Activated CD8-positive, alpha-beta memory T cell treated with anti-CD3 and anti-CD28 coated beads, Interleukin-2, amount 50 U/mL, for 24 hours (primary cell): ENCODE measurements at regions not wholly inside any gene's neighbourhood (a gene's known extent, or its start where the extent isn't known, plus 50 kb on each side); places are given as distances from the start of the nearest gene placed in this dataset.

Experiments used
- DNase-seq: peaks from one replicate; pipeline ENCODE4 v3.0.0-alpha.2; 2020; ENCODE audit errors: extremely low read depth

DNA sequence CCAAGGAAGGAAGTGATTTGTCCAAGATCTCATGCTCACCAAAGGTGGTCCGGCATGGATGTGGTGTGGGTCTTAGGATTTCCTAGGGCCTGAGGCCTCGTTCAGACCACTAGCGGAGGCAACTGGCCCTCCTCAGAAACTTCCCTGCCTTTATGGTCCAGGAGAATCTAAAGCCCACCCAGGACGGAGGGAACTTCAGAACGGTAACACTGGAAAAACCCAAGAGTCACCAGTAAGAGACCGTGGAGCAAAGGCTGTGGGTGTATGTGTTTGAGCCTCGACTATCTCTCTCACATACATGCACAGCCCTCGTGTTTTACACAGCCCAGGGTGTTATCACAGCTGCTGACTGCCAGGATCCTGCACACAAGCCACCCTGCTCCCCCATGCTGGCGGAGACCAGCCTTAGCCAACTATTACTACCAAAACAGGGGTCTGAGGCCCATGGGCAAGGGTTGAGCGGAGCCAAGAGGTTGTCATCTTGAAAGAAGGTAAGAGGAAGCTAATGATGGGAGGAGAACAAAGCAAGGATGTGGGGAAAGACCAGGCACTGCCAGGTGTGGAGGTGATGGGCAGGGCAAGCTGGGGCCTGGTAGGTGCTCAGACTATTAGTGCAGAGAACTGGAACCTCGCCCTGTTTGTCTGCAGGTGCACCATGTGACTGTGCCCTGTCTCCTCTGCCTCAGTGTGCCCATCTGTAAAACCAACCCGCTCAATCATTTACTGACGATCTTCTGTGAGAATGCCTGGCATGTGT, 170.2 kb upstream of the ZMIZ1 start:
- no peak for DNase-seq

DNA sequence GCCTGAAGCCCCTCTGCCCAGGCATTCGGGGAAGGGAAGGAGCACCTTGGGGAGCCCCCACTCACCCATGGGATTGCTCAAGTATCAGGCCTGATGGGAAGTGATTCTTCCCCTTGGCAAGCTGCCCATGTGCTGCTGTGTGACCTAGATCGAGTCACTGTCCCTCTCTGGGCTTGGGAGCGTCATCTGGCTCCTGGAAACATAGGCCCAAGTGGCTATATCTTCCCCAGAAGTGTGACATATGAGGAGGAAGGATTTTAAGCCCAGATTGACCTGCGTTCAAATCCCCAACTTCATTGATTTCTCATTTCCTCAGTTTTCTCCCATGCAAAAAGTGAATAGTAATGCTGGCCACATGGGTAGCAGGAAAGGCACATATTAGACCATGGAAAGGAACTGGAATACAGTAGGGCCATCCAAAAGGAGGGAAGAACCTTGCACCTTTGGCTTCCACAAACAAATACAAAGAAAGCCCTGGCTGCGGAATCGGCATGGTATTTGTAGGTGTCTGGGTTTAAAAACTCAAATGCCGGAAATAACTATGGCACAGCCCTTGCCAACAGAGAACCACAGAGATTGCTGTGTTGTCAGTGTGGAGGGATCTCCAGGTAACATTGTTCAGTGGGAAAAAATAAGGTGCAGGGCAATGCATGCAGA, 169.5 kb upstream of the ZMIZ1 start:
- DNase-seq, result no peak

DNA sequence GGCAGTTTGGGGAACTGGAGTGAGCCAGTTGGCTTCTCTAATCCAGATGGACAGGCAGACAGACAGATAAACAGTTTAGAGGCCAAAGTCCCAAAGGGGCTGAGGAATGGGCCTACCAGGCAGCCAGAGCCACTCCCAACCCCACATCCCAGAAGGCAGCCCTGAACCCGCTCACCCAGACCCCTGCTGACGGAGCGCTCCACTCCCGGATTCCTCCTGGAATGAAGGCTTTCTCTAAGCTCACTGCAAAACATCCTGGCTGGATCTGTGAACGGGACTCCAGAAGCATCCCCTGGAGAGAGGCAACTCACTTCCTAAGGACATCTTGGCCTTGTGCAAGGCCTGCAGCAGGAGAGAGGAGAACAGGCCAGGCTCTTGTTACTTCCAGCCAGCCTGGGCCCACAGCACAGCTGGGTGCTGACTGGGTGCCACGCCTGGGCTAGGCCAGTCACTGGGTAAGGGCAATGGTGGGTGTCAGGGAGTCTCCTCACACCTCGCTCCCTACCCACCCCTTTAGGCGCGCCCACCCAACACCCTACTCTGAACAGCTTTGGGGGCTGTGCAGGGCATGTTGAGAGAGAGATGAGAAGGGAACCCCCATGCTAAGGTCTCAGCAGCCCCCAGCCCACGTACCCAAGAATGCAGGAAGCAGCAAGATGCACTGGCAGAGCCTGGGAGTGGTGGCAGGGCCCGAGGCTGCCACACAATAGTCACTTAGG, 168.6 kb upstream of the ZMIZ1 start:
- DNase-seq, result no peak

DNA sequence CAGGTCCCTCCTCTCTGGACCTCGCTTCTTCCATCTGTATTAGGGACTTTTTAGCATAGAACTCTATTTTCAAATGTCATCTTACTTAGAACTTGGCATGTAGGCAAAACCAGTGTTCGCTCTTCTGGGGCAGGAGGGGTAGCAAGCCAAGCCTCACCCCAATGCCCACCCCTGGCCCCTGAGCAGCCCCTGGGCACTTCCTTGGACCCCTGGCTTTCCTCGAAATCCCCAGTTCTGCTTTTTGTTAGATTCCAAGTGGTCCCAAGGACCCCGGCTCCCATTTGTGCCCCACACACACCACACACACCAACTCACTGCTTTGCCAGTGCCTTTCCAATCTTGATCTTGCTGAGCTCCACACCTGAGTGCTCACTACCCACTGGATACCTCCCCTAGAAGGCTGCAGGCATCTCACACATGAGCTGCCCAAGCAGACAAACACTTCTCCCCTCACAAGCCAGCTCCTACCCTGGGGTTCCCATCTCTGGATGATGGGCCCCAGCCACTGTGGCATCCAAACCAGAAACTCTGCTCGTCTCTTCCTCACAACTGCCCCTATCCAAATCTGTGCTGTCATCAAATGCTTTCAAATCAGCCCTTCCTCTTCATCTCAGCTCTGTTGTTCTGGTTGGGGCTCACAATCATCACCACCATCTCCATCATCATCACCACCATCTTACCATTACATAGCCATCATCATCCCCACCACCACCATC, 167.9 kb upstream of the ZMIZ1 start:
- DNase-seq, result no peak

DNA sequence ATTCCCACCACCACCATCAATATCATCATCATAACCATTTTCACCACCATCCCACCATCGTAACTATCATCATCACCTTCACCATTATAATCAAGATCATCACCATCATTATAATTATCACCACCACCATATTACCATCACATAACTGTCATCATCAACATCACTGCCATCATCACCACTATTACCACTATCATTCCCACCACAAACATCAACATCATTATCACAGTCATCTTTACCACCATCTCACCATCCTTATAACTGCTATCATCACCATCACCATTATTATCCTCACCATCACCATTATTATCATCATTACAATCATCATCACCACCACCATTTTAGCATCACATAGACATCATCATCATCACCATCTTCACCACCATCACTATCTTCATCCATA, 167.1 kb upstream of the ZMIZ1 start:
- no peak for DNase-seq

DNA sequence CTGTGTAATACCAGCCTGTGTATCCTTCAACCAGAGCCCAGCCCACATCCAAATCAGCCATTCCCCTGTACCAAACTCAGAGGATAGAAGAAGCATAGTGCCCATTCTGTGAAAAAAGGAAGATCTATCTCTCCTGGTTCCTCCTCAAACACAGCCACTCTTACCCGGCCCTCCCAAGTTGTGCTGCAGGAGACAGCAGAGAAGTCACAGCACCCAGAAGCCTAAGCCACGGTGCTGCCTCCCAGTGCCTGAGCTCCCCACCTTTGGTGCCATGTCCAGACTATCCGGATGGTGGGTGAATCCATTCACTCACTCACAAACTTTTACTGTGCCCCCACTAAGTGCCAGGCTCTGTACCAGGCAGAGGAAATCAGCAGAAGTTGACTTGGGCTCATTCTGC, 166.0 kb upstream of the ZMIZ1 start:
- no peak for DNase-seq

DNA sequence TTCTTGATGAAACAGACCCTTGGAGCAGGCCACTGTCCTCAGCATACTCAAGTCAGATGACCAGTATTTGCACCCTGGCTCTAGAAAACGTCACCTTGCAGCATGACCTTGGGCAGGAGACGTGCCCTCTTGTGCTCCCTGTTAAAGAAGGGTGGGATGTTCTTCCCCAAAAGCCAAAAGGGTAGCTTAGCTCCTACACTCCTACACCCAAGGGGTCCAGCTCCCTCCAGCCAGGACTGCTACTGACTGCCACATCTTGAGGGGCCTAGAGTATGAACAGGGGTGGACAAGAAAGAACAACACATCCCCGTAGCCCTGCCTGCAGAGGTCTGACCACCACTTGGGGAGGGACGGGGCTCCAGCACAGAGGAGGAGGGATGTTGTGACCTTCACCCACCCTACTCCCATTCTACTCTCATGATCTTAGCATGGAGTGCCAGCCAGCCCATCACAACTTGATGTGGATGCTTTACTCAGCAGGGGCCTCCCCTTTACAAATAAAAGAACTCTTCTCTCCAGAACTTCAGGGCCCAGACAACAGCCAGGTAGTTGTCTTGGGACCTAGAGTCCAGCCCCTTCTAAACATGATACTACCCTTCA, 165.3 kb upstream of the ZMIZ1 start:
- DNase-seq, result no peak

DNA sequence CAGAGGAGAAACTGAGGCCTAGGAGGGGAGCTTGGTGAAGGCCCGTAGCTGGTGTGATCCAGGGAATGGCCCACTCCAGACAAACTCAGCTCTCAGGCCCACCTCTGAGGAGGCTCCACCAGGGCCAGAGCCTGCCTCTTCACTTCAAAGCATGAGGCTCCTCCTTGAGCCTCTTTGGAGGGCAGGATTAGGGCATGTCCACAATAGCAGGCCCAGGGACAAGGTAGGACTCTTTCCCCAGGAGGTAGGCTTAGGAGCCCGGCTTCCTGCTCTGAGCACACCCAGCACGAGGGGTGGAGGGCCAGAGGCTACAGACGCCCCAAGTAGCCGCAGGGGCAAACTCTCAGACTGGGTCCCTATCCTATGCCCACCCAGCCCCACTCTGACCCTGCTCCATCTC, 164.6 kb upstream of the ZMIZ1 start:
- DNase-seq, result no peak

DNA sequence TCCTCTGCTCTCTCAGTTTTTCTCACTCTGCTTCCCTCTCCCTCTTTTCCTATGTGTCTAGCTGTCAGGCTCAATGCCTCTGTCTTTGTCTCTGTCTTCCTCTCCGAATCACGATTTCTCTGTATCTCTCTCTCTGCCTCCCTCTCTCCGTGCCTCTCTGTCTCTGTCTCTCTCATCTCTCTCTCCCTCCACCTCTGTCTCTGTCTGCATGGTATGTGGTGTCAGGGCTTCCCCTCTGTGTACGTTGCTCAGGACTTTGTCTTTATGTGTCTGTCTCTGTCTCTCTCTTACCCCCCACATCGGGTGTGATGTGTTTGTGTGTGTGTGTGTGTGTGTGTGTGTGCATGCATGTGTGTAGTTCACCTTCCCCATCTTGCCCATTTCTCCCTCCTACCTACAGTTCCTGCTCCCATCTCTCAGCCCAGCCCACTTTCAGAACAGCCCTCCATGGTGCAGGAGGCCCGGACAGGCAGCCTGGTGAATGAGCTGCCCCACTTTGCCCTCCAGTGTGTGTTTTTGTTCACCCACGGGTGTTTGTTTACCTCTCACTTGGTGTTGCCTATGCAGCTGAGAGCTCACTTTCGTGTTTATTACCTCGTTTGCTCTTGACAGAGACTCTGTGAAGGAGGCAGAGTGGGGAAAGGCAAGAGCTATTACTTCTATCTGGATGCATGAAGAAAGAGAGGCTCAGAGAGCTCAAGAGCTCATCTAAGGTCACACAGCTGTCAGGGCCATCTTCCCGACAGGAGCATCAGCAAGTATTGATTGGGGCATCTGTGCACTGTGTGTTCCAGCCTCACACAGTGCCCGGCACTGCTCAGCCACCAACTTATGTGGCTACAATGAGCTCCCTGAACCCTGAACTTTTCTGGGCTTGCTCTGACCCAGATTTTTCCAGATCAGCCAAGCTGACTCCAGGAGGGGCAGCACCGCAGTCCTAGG, 163.5 kb upstream of the ZMIZ1 start:
- no peak for DNase-seq

DNA sequence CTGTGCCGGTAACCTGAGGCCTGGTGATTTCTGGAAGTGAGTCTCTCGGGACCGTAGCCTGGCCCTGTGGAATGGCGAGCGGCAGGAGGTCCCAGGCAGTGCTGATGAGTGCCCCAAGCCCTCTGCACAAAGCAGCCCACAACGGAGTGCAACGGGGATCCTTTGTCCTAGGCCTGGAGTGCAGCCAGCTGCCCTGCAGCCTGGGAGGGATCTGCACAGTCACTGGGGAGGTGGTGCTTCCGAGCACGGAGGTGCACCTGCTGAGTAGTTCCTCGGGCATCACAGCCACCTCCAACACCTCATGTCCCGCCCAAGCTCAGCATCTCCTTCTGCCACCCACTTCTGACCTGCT, 162.8 kb upstream of the ZMIZ1 start:
- DNase-seq, result no peak

DNA sequence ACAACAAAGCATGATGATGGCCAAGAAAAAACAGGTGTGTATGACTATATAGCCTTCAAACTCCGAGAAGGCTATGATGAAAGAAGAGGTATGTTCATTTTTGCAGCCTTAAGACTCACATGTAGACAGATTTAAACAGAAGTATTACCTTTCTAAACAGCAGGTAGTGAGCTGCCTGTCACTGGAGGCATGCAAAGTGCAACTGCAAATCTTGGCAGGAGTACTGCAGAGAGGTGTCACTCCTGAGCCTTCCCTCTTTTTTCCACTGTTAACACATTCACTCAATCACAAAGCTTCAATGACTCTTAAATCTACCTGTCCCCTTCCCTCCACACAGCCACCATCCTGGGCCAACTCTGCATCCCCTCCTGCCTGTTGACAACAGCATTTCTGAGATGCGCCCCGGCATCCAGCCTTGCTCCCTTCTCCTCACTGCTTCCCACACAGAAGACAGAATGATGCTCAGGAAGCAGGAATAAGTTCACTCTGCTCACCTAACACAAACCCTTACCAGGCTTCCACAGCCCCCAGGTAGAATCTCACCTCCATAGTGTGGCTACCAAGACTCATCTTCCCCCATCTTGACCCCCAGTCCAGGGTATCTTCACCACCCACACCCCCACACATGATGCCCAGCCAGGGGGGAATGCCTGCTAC, 161.9 kb upstream of the ZMIZ1 start:
- no peak for DNase-seq

DNA sequence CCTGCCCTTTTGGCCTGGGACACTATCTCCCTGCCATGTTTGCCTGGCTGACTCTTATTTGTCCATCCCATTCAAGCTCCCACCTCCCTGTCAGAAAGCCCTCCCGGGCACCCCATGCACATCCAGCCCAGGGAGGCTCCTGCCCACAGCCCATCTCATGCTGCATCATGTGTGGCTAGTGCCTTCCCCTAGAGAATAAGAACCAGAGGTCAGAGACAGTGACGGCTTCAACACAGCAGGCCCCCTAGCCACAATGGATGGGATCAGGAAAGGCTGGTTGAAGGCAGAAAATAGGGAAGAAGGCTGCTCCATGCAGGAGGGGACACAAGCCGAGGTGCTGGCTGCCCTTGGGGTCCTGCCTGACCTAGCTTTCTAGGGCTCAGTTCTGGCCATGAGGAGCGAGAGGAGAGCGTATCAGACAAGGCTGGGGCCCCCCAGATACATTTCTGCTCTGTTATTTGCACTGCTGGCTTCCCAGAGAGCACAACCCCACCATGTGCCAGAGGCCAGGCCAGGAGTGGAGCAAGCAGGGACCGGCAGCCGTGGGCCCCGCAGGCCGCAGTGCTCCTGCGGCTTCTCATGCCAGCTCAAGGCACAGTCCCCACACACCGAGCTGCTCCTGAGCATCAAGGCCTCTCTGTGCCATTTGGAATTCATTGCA, 161.1 kb upstream of the ZMIZ1 start:
- no peak for DNase-seq

DNA sequence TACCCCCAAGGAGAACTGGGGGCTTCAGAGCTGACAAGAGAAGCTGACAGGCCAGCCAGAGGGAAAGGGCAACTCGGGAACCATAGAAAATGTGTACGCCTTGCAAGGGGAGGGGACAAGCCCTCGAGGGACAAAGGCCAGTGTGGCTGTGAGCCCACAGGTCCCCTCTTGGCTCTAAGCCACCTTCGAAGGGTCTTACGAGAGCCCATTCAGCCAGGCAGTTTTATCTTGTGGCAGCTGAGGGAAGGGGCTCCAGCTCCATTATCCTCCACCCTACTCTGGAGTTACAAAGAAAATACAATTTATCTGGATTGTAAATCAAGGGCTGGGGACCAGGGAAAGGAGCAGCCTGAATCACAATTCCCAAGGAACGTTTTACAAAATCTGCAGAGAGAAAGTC, 159.5 kb upstream of the ZMIZ1 start:
- DNase-seq, result no peak

DNA sequence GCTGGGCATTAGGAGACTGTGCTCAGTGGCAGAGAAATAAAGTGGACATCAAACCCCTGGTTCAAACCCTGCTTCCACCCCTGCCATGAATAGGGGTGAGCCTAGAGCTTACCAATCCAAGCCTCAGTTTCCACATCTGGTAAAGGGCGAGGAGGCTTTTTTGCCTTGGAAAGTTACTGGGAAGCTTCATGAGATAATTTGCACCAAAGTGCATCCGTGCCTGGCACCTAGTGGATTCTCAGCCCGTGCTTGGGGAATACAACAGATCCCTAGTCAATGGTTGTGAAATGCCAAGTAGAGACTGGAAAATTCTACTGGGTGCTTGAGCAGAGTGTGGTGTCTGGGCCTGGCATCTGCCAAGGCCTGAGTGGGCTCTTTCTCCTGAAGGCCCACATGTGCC, 158.7 kb upstream of the ZMIZ1 start:
- DNase-seq, result no peak

DNA sequence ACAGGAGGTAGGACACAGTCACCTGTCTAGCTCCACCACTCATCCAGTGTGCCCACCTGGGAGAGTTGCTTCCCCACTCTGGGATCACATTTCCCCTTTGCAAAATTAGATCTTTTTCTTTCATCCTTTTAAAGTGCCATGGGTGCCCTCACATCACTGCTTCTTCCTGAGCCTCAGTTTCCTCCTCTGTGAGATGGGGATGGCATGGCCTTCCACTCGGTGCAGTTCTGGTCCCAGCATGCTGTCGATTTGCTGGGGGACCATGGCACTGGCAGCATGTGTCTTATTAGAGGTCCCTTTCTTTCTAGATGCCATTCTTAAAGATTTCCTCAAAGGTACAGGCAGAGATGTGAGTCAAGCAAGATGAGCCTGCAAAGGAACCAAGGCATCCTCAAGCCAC, 158.3 kb upstream of the ZMIZ1 start:
- DNase-seq, result no peak

DNA sequence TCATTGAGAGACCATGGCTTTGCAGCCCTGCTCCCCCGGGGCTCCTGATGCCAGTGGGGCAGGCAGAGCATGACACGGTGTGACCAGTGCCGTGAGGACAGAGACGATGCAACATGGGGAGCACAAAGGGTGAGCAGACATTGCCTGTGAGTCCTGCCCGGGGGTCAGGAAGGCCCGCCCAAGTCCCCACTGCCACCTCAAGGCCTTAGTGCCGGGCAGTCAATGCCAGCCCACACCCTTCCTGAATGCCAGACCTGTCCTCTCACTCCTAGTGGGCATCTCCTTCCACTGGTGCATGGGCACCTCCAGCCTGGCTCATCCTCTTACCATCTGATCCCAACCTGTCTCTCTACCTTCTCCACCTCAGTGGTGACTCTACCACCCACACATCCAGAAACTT, 157.9 kb upstream of the ZMIZ1 start:
- no peak for DNase-seq

DNA sequence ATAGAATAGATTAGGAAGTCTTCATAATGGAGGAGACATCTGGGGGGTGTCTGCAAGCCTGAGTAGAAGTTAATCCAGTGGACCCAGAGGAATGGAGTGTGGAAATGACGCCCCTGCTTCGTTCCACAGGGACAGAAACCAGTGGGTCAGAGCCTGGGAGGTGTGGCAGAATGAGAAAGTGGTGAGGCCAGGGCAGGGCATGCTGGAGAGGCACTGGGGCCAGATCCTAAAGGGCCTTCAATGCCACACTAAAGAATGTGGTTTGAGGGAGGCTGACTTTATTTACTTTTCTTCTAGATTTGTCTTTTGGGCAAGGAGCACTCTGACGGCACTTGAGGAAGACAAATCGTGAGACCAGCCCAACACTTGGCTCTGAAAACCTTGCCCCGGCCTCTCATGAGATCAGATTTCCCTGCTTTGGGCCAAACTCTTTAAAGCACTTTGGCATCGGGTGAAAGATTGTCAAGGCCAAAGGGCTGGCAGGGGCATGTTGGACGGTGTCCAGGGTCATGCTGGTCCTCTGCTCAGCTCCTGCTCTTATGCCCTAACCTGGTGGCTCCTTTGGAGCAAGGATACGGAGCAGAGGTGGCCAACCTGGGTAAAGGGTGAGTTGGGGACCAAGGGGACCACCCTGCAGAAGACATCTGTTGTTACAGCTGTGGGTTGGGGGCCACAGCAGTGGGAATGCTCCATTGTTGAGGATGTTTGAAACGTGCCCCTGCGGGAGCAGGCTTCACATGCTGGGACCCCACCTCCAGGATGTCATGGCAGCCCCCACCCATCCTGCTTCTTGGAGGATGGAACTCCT, 157.0 kb upstream of the ZMIZ1 start:
- DNase-seq, result no peak

DNA sequence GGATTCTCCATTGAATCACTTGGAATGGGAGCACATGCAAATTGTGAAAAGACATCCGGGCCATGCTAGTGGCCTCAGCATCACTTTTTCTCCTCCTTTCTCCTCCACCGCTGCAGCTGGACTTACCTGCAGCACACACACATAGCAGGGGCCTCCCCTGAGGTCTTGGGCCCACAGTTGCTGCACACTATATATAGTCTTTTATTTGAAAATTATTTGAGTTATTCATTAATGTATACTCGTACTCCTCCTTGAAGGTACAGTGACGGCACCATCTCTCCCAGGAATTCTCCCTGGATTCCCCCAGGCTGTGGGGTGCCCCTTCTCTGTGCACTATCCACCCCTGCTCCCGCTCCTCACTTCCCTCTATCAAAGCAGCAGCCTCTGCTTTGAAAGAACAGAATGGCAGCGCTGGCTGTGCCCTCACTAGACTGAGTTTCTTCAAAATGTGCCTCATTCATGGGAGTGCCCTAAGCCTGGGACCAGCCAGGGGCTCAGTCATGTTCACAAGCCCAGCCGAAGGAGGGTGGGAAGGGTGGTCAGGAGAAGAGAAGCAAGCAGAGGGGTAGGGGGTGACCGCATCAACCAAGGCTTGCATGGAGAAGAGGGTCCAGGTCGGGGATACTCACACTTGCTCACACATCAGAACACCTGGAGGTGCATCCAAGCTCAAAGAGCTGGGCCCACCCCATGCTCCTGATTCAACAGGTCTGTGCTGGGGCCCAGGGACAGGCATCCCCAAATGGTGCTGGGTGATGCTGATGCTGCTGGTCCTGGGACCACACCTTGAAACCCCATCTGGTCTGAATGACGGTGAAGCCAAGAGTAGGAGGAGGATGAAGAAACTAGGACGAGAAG, 156.2 kb upstream of the ZMIZ1 start:
- DNase-seq, result no peak
